T-helper 1 cell treated with Interleukin-12 subunit alpha and Interleukin-12 subunit beta and Interleukin-4 antibody, amounts not matched to agents 30 ng/mL and 1 ng/mL, for 36 hours (primary cell): ENCODE measurements at regions not wholly inside any gene's neighbourhood (a gene's known extent, or its start where the extent isn't known, plus 50 kb on each side); places are given as distances from the start of the nearest gene placed in this dataset.
"Not testable (repeated sequence)": the region's sequence is repeated elsewhere in the genome, so short reads cannot be mapped to it uniquely, and the experiment has no call there.

ENCODE experiments used
- intact Hi-C: fragments of 100-400 bp; cut with micrococcal nuclease; formaldehyde crosslinking; loops from one replicate; pipeline ENCODE4 v1.15.1; 2024

- intact Hi-C loops = no loop called here
These were observed 85.3 kb downstream of the FOXD2 start for GRCh38 chr1:47522935-47523834.

DNA sequence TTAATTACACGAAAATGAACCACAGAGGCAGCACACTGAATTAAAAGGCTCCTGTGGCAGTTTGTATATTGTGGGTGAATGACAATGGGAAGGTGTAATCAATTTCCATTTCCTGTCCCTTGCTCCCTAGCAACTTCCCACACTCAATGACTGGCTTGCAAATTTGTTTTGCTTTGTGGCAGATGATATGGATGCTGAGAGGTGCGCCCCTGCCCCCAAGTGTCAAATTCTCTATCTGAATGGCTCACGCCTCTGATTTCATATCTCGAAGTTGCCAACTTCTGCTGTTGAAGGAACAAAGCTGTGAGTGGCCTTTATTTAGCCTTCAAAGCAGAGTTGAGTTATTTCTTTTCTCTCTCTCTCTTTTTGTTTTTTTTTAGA is 86.0 kb downstream of the FOXD2 start:
- intact Hi-C loops = no loop called here

- intact Hi-C loops = no loop called here
These were observed 86.4 kb downstream of the FOXD2 start for GRCh38 chr1:47524272-47524671.

GRCh38 chr1:47527653-47528272 is 89.9 kb downstream of the FOXD2 start:
- intact Hi-C loops = loop anchor here (5.0 kb wide), 1 partner anchor 200 kb away; no protein-coding TSS in a partner anchor

DNA sequence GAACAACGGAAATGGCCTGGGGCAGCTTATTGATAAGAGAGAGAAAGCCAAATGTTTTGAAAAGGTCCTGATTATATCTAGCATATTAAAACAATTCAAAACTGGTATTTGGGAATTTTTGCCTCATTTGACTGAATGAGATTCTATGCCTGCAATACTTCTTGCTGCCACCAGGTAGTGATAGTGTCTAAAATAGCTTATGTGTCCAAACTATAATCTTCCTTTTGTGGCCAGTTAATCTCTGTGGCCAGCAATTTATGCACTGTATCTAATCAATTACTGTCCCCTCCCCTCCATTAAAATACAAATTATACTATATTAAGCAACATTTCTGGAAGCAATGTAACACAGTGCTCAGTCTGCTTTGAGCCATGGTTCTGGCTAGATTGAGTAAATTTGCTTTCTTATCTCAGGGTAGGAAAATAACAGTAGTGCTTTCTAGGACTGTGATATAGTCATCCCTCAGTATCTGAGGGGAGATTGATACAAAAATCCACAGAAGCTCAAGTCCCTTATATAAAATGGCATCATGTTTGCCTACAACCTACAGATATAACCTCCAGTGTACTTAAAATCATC is 91.8 kb downstream of the FOXD2 start:
- intact Hi-C loops = loop anchor here (5.0 kb wide), 1 partner anchor 198 kb away; no protein-coding TSS in a partner anchor

- intact Hi-C loops = no loop called here
These were observed 95.3 kb downstream of the FOXD2 start for GRCh38 chr1:47532921-47533792.

GRCh38 chr1:47533793-47534328 is 96.0 kb downstream of the FOXD2 start:
- intact Hi-C loops = no loop called here

DNA sequence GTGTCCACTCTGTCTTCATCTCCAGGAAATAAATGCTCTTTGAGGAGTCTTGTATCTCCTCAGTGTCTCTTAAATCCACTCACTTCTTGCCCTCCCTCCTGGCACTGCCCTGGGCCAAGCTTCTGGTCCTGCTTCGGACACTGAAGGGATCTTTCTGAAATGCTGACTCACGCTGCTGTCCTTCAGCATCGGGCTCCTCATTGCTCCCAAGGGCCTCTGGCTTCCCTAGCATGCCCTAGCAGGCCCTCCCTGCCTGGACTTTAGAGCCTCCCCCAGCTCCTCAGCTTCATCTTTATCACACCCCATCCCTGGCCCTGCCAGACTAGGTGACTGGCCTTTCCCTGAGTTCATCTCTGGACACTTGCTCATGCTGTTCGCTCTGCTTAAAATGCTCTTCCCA is 96.6 kb downstream of the FOXD2 start:
- intact Hi-C loops = no loop called here

DNA sequence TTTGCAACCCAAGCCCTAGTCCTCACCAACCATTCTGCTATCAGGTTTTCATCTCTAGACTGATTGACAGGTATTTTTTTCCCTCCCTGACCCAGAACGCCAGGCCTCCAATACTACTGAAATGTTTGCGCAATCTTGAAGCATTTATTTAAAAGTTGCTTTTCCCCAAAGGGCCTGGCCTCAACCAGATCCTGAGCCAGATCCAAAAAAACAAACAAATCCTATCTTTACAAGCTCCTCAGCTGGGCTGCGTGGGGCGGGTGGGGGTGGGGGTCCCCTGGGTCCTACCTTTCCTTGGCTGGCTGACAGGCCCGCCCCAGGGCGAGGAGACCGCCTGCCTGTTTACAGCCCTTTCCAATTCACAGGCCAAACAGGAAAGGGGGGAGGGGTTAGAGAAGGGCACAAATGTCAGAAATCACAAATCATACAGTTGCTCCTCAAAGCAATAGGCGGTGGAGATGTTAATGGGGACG is 98.8 kb downstream of the FOXD2 start:
- intact Hi-C loops = no loop called here

DNA sequence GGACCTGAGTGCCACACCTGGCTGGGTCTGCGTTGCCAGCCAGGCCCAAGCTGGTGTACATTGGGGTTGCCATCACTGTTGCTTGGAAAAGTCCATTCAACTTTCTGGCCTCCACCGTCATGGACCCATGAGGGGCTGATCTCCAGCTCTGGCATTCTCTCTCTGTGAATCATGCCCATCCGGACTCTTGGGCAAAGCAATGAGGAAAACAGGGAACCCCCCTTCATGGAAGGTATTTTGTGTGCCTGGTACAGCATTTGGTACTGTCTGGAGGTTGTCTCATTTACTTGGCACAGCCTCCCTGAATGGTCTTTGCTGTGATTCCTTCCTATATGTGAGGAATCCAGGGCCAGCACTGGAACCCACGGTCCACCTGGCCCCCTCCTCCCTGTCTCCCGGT is 99.4 kb downstream of the FOXD2 start:
- intact Hi-C loops = no loop called here

DNA sequence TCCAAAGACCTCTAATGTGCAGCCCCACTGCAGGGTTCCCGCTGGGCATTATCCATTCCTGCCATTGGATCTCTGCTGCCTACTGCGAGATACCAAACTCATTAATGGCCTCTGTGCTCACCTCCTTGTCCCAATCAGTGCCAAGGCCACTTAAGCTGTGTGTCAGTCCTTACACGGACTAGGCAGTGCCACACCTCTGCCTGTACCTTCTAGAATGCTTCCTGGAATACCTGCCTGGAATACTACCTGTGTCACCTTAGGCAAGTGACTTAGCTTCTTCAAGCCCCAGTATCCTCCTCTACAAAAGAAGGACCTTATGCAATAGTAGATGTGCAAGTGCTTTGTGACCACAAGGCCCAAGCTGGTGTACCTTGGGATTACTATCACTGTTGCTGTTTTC is 100.1 kb downstream of the FOXD2 start:
- intact Hi-C loops = no loop called here

GRCh38 chr1:47538530-47538929 is 100.7 kb downstream of the FOXD2 start:
- intact Hi-C loops = not testable (repeated sequence)

DNA sequence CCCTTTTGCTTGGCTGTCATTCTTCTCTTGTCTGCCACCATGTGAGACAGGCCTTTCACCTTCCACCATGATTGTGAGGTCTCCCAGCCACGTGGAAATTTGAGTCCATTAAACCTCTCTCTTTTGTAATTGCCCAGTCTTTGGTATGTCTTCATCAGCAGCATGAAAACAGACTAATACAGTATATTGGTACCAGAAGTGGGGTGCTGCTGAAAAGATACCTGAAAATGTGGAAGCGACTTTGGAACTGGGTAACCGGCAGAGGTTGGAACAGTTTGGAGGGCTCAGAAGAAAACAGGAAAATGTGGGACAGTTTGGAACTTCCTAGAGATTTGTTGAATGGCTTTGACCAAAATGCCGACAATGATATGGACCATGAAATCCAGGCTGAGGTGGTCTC is 103.9 kb downstream of the FOXD2 start:
- intact Hi-C loops = not testable (repeated sequence)

- intact Hi-C loops = not testable (repeated sequence)
These were observed 105.2 kb downstream of the FOXD2 start for GRCh38 chr1:47543089-47543488.

DNA sequence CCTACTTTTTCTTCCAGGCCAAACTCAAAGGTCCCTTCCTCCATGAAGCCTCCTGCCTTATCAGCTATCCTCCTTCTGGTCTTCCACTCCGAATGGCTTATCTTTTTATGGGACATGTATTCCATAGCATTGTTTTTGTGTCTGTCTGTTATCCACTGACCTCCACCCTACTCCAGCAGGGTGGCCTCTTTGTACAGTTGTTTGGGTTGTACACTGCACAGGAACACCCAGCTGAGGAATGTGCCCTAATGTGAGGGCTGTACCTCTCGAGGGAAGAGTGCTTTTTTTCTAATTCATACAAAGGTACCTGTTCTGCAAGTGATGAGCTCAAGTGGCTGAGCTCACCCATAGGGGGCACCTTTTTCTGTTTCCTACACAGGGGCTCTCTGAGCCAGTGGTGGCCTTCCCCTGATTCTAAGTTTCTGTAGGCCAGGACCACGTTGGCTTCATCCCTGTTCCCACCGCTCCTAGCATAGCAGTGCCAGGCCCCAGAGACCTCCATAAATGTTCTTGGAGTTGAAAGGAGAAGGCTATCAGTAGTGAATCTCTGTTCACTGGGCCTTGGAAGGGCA is 108.2 kb downstream of the FOXD2 start:
- intact Hi-C loops = no loop called here

GRCh38 chr1:47547753-47548573 is 110.1 kb downstream of the FOXD2 start:
- intact Hi-C loops = no loop called here

GRCh38 chr1:47548637-47549036 is 110.8 kb downstream of the FOXD2 start:
- intact Hi-C loops = no loop called here

DNA sequence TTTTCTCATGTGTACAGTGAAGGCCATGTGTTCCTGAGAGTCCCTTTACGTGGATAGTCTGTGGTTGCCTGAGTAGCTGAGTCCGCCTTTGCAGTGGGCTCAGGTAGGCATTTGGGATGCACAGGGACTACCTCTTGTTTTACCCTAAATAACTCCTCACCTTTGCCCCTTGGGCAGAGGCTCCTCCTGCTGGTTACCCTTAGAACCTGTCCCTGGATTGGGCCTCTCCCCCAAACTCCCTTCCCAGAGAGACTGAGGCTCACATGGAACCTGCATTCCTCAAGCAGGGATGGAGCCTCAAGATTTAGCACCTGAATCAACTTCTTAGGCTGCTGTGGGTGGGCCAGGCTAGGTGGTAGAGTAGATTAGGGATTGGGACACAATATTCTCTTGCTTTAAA is 111.7 kb downstream of the FOXD2 start:
- intact Hi-C loops = no loop called here

DNA sequence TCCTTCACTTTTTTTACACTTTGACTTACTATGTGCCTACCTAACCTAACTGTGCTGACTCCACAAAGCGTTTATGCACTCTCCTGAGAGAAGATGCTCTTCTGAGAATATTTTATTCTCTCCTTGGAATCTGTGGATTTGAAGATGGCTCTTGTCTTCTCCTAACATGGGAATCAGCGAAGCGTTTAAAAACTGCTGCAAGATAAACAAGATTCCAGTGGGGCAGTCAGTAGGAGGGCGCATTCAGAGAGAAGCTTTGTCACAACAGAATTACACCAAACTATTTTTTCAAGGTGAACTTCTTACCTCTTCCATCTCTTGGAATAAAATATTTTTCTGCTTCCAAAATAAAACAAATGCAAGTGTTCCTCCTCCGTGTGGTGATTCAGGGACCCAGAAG is 113.1 kb downstream of the FOXD2 start:
- intact Hi-C loops = no loop called here
